PC-3 (cell line): ENCODE measurements at regions not wholly inside any gene's neighbourhood (a gene's known extent, or its start where the extent isn't known, plus 50 kb on each side); places are given as distances from the start of the nearest gene placed in this dataset.

Source experiments
- ATAC-seq: fragments of 200-7000 bp; cut with Tn5 transposase; 2 replicates; pipeline ENCODE4 v1.9.1; 2020; ENCODE audit warnings: mild to moderate bottlenecking, moderate library complexity
- BruUV-seq: library from RNA; stranded (reverse); fragments of 400-500 nt; replicated peaks from 2 replicates; lab custom pipeline; 2021; lab: Mats Ljungman, UMichigan
- CTCF ChIA-PET: fragments of 300-600 bp; sonication (Branson Sonifier 250); formaldehyde crosslinking; loops from one replicate; lab custom pipeline; 2022; ENCODE audit warnings: antibody characterized with exemption; lab: Charles Lee
- POLR2A ChIA-PET: fragments of 300-600 bp; sonication (Branson Sonifier 250); formaldehyde crosslinking; loops from one replicate; lab custom pipeline; 2022; ENCODE audit warnings: antibody characterized with exemption; ENCODE audit not compliant: unreplicated experiment; lab: Charles Lee
- DNase-seq: peaks from one replicate; pipeline ENCODE4 v3.0.0-alpha.2; 2015
- H2AFZ ChIP-seq: fragments of 300-600 bp; sonication (generic); 2 replicates; pipeline ENCODE4 v1.6.0; 2016; ENCODE audit warnings: antibody characterized with exemption, low read length
- H3F3A ChIP-seq: fragments of 300-600 bp; sonication (generic); one replicate; pipeline ENCODE4 v1.6.0; 2017; ENCODE audit warnings: antibody characterized with exemption, low read length, control low read depth, mild to moderate bottlenecking; ENCODE audit not compliant: unreplicated experiment
- H3K27ac ChIP-seq: fragments of 300-600 bp; sonication (generic); 2 replicates; pipeline ENCODE4 v1.5.1; 2016; ENCODE audit warnings: mild to moderate bottlenecking, low read length
- H3K27me3 ChIP-seq: fragments of 300-600 bp; sonication (generic); 2 replicates; pipeline ENCODE4 v1.6.1; 2016; ENCODE audit warnings: low read length, mixed read lengths
- H3K36me3 ChIP-seq: fragments of 300-600 bp; sonication (generic); 2 replicates; pipeline ENCODE4 v1.6.1; 2016; ENCODE audit warnings: low read depth, mixed run types, low read length, mixed read lengths
- H3K4me1 ChIP-seq: fragments of 300-600 bp; sonication (generic); 2 replicates; pipeline ENCODE4 v1.5.1; 2016; ENCODE audit warnings: low read length; ENCODE audit not compliant: insufficient read depth
- H3K4me2 ChIP-seq: fragments of 300-600 bp; sonication (generic); 2 replicates; pipeline ENCODE4 v1.6.0; 2016; ENCODE audit warnings: low read length
- H3K4me3 ChIP-seq: fragments of 300-600 bp; sonication (generic); 2 replicates; pipeline ENCODE4 v1.5.1; 2016; ENCODE audit warnings: mild to moderate bottlenecking, low read length, mixed read lengths
- H3K79me2 ChIP-seq: fragments of 300-600 bp; sonication (generic); 2 replicates; pipeline ENCODE4 v1.6.1; 2017; ENCODE audit warnings: low read length, mixed read lengths
- H3K9ac ChIP-seq: fragments of 300-600 bp; sonication (generic); 2 replicates; pipeline ENCODE4 v1.6.0; 2016; ENCODE audit warnings: mild to moderate bottlenecking, low read length
- H3K9me2 ChIP-seq: fragments of 300-600 bp; sonication (generic); replicated peaks from 2 replicates; pipeline ENCODE4 v1.6.1; 2016; ENCODE audit warnings: mixed run types, low read length, mixed read lengths
- H3K9me3 ChIP-seq: fragments of 300-600 bp; sonication (generic); 2 replicates; pipeline ENCODE4 v1.6.1; 2016; ENCODE audit warnings: low read length, mixed read lengths
- H4K20me1 ChIP-seq: fragments of 300-600 bp; sonication (generic); 2 replicates; pipeline ENCODE4 v1.6.1; 2016; ENCODE audit warnings: low read length, mixed read lengths
- CTCF ChIP-seq: fragments of 300-600 bp; sonication (generic); conservative IDR thresholded peaks from 2 replicates; pipeline ENCODE4 v1.5.1; 2017; ENCODE audit warnings: antibody characterized with exemption, low read depth, mild to moderate bottlenecking, low read length
- EZH2 ChIP-seq: fragments of 300-600 bp; sonication (generic); IDR thresholded peaks from one replicate; pipeline ENCODE4 v1.6.1; 2017; ENCODE audit warnings: antibody characterized with exemption, mild to moderate bottlenecking, low read length; ENCODE audit not compliant: unreplicated experiment
- EZH2phosphoT487 ChIP-seq: fragments of 300-600 bp; sonication (generic); IDR thresholded peaks from 2 replicates; pipeline ENCODE4 v1.6.1; 2018; ENCODE audit warnings: mild to moderate bottlenecking, antibody characterized with exemption, low read length, borderline replicate concordance
- intact Hi-C: fragments of 100-400 bp; cut with micrococcal nuclease; formaldehyde crosslinking; loops from 2 replicates; pipeline ENCODE4 v1.9.0; 2023

- DNase-seq, result no peak
- intact Hi-C loops, result no loop called here
- H3K79me2 ChIP-seq, result no peaks in the 10 kb centered on the region
- no peaks in the 10 kb centered on the region for H3K9me3 ChIP-seq
- TF ChIP-seq EZH2 (no peak), CTCF (no peak), EZH2phosphoT487 (no peak)
- H3K4me1 ChIP-seq, result no peaks in the 10 kb centered on the region
- ATAC-seq, result no peak
- H3K9me2 ChIP-seq, result no peaks in the 10 kb centered on the region
- no peak overlapping the region for H2AFZ ChIP-seq
- no peak overlapping the region for H3K4me3 ChIP-seq
- H3K9ac ChIP-seq, result no peak overlapping the region
- H4K20me1 ChIP-seq, result no peaks in the 10 kb centered on the region
- no peak overlapping the region for H3K4me2 ChIP-seq
- H3K36me3 ChIP-seq, result no peaks in the 10 kb centered on the region
- ChIA-PET CTCF (no interaction called here), POLR2A (no interaction called here)
- no peak overlapping the region for H3K27ac ChIP-seq
- peaks cover 4% of the 10 kb centered on the region; the same call in 1 of the 2 replicates for H3K27me3 ChIP-seq
- BruUV-seq, result no TSS peak
- no peaks in the 10 kb centered on the region for H3F3A ChIP-seq
Measured at GRCh38 chr14:98189944-98190343, 1082.1 kb downstream of the BCL11B start.

GRCh38 chr14:98192946-98193345 lies 1079.1 kb downstream of the BCL11B start:
- POLR2A ChIA-PET, result no interaction called here
- H4K20me1 ChIP-seq, result no peaks in the 10 kb centered on the region
- TF ChIP-seq CTCF (no peak), EZH2phosphoT487 (no peak), EZH2 (no peak)
- H3F3A ChIP-seq, result no peaks in the 10 kb centered on the region
- no peaks in the 10 kb centered on the region for H3K9me2 ChIP-seq
- H3K4me2 ChIP-seq, result no peak overlapping the region
- no peak overlapping the region for H3K4me3 ChIP-seq
- CTCF ChIA-PET, result no interaction called here
- H3K27me3 ChIP-seq, result no peaks in the 10 kb centered on the region; the same call in 1 of the 2 replicates
- BruUV-seq, result no TSS peak
- H3K36me3 ChIP-seq, result no peaks in the 10 kb centered on the region
- H3K4me1 ChIP-seq, result no peaks in the 10 kb centered on the region
- no peaks in the 10 kb centered on the region for H3K79me2 ChIP-seq
- H3K27ac ChIP-seq, result no peak overlapping the region
- DNase-seq, result no peak
- no peak overlapping the region for H2AFZ ChIP-seq
- ATAC-seq, result no peak
- intact Hi-C loops, result no loop called here
- no peaks in the 10 kb centered on the region for H3K9me3 ChIP-seq
- no peak overlapping the region for H3K9ac ChIP-seq

GRCh38 chr14:98194821-98195220 lies 1077.2 kb downstream of the BCL11B start:
- no peaks in the 10 kb centered on the region for H3K9me3 ChIP-seq
- DNase-seq (no peak), ATAC-seq (no peak)
- no peaks in the 10 kb centered on the region for H4K20me1 ChIP-seq
- no peak overlapping the region for H3K27ac ChIP-seq
- H3K4me1 ChIP-seq, result no peaks in the 10 kb centered on the region
- no peak overlapping the region for H3K4me2 ChIP-seq
- TF ChIP-seq EZH2 (no peak), EZH2phosphoT487 (no peak), CTCF (no peak)
- H3F3A ChIP-seq, result no peaks in the 10 kb centered on the region
- ChIA-PET POLR2A (no interaction called here), CTCF (no interaction called here)
- H2AFZ ChIP-seq, result no peak overlapping the region
- H3K9ac ChIP-seq, result no peak overlapping the region
- no peak overlapping the region for H3K4me3 ChIP-seq
- H3K36me3 ChIP-seq, result no peaks in the 10 kb centered on the region
- intact Hi-C loops, result no loop called here
- H3K9me2 ChIP-seq, result no peaks in the 10 kb centered on the region
- H3K27me3 ChIP-seq, result no peaks in the 10 kb centered on the region; the same call in 1 of the 2 replicates
- BruUV-seq, result no TSS peak
- H3K79me2 ChIP-seq, result no peaks in the 10 kb centered on the region
